ENCODE measurements at regions not wholly inside any gene's neighbourhood (a gene's known extent, or its start where the extent isn't known, plus 50 kb on each side); places are given as distances from the start of the nearest gene placed in this dataset.

- Mint-ChIP-seq H3K4me1 (peaks cover 7% of the 10 kb centered on the region), H3K27ac (no peak overlapping the region), H3K9me3 (peaks cover 26% of the 10 kb centered on the region), H3K4me3 (no peak overlapping the region), H3K36me3 (ENCODE audit: low read depth) (peaks cover 9% of the 10 kb centered on the region), H3K27me3 (ENCODE audit: insufficient read depth) (peaks cover 15% of the 10 kb centered on the region)
- no peak for TF ChIP-seq CTCF (conservative IDR thresholded peaks at IDR 0.05)
- H3K36me3 ChIP-seq (ENCODE audit: control insufficient read depth, insufficient read depth, low read length): peaks cover 3% of the 10 kb centered on the region
- H3K9me3 ChIP-seq (ENCODE audit: control insufficient read depth, low read length): peaks cover 9% of the 10 kb centered on the region
- H3K9ac ChIP-seq (ENCODE audit: extremely low read depth, low read length, poor library complexity, severe bottlenecking): no peak overlapping the region
- peaks cover 7% of the 10 kb centered on the region for H3K4me1 ChIP-seq (ENCODE audit: control insufficient read depth, insufficient read depth, low read length)
- no peaks in the 10 kb centered on the region for H3K27me3 ChIP-seq (ENCODE audit: control insufficient read depth, insufficient read depth, low read length, poor library complexity, severe bottlenecking)
- DNase-seq: no peak
- 100% methylated on average over 2 to 3 of the region's 3 CpGs for WGBS, 2 experiments (ENCODE audit: insufficient coverage in 1 of 2, insufficient read length in 1 of 2)
- H3K4me3 ChIP-seq (ENCODE audit: low read length): no peak overlapping the region
- no peak overlapping the region for H3K27ac ChIP-seq (ENCODE audit: low read depth, low read length)
These were observed 123.6 kb downstream of the EHF start for GRCh38 chr11:34744511-34744910.

GRCh38 chr11:34738237-34738636 is 117.3 kb downstream of the EHF start:
- 96% methylated on average over 5 of the region's 5 CpGs; no CpG with 5 or more reads in 1 of the 2 experiments for WGBS, 2 experiments (ENCODE audit: insufficient coverage in 1 of 2, insufficient read length in 1 of 2)
- H3K4me3 Mint-ChIP-seq: no peak overlapping the region
- H3K9ac ChIP-seq (ENCODE audit: extremely low read depth, low read length, poor library complexity, severe bottlenecking): no peak overlapping the region
- H3K36me3 Mint-ChIP-seq (ENCODE audit: low read depth): peaks cover 62% of the 10 kb centered on the region
- TF ChIP-seq CTCF (conservative IDR thresholded peaks at IDR 0.05): no peak
- peaks cover 61% of the 10 kb centered on the region for H3K9me3 Mint-ChIP-seq
- no peaks in the 10 kb centered on the region for H3K4me1 Mint-ChIP-seq
- H3K27ac ChIP-seq (ENCODE audit: low read depth, low read length): no peak overlapping the region
- no peaks in the 10 kb centered on the region for H3K4me1 ChIP-seq (ENCODE audit: control insufficient read depth, insufficient read depth, low read length)
- H3K27me3 Mint-ChIP-seq (ENCODE audit: insufficient read depth): peaks cover 15% of the 10 kb centered on the region
- no peak overlapping the region for H3K27ac Mint-ChIP-seq
- no peak for DNase-seq
- H3K4me3 ChIP-seq (ENCODE audit: low read length): peak overlapping the region; percentile 65
- peaks cover 58% of the 10 kb centered on the region for H3K9me3 ChIP-seq (ENCODE audit: control insufficient read depth, low read length)
- H3K36me3 ChIP-seq (ENCODE audit: control insufficient read depth, insufficient read depth, low read length): peaks cover 29% of the 10 kb centered on the region
- H3K27me3 ChIP-seq (ENCODE audit: control insufficient read depth, insufficient read depth, low read length, poor library complexity, severe bottlenecking): no peaks in the 10 kb centered on the region

- H3K27me3 Mint-ChIP-seq (ENCODE audit: insufficient read depth): no peaks in the 10 kb centered on the region
- no peak overlapping the region for H3K27ac Mint-ChIP-seq
- no peak overlapping the region for H3K4me3 ChIP-seq (ENCODE audit: low read length)
- H3K4me1 Mint-ChIP-seq: peaks cover 13% of the 10 kb centered on the region
- H3K4me1 ChIP-seq (ENCODE audit: control insufficient read depth, insufficient read depth, low read length): no peaks in the 10 kb centered on the region
- H3K27me3 ChIP-seq (ENCODE audit: control insufficient read depth, insufficient read depth, low read length, poor library complexity, severe bottlenecking): no peaks in the 10 kb centered on the region
- no peak overlapping the region for H3K27ac ChIP-seq (ENCODE audit: low read depth, low read length)
- 86 to 89% methylated on average over 1 of the region's 1 CpG for WGBS, 2 experiments (ENCODE audit: insufficient coverage in 1 of 2, insufficient read length in 1 of 2)
- peaks cover 32% of the 10 kb centered on the region for H3K36me3 ChIP-seq (ENCODE audit: control insufficient read depth, insufficient read depth, low read length)
- peaks cover 81% of the 10 kb centered on the region for H3K36me3 Mint-ChIP-seq (ENCODE audit: low read depth)
- TF ChIP-seq CTCF (conservative IDR thresholded peaks at IDR 0.05): peak; percentile 35
- DNase-seq: no peak
- no peak overlapping the region for H3K9ac ChIP-seq (ENCODE audit: extremely low read depth, low read length, poor library complexity, severe bottlenecking)
- H3K4me3 Mint-ChIP-seq: no peak overlapping the region
- H3K9me3 Mint-ChIP-seq: peaks cover 22% of the 10 kb centered on the region
- H3K9me3 ChIP-seq (ENCODE audit: control insufficient read depth, low read length): peaks cover 36% of the 10 kb centered on the region
These were observed 111.9 kb downstream of the EHF start for GRCh38 chr11:34732831-34733230.
